OCI-LY7 (cell line): ENCODE measurements at regions not wholly inside any gene's neighbourhood (a gene's known extent, or its start where the extent isn't known, plus 50 kb on each side); places are given as distances from the start of the nearest gene placed in this dataset.

Experiments
- BruUV-seq: library from RNA; stranded (reverse); fragments of 400-500 nt; replicated peaks from 2 replicates; lab custom pipeline; 2021; lab: Mats Ljungman, UMichigan
- CTCF ChIA-PET: fragments of 300-600 bp; sonication (Branson Sonifier 250); formaldehyde crosslinking; loops from one replicate; lab custom pipeline; 2022; ENCODE audit warnings: antibody characterized with exemption; ENCODE audit not compliant: unreplicated experiment; lab: Charles Lee
- POLR2A ChIA-PET: fragments of 300-600 bp; sonication (Branson Sonifier 250); formaldehyde crosslinking; loops from one replicate; lab custom pipeline; 2022; ENCODE audit warnings: antibody characterized with exemption; lab: Charles Lee
- DNase-seq: peaks from one replicate; pipeline ENCODE4 v3.0.0-alpha.2; 2015; ENCODE audit warnings: low spot score
- H2AFZ ChIP-seq: fragments of 200-600 bp; sonication (generic), shearing (Covaris generic); 2 replicates; pipeline ENCODE4 v1.6.1; 2014; ENCODE audit warnings: mild to moderate bottlenecking, antibody characterized with exemption, low read length, moderate library complexity
- H3K27ac ChIP-seq: fragments of 200-600 bp; sonication (generic); 2 replicates; pipeline ENCODE4 v1.5.1; 2014; ENCODE audit warnings: mixed run types, low read depth, mild to moderate bottlenecking, moderate library complexity, low read length, inconsistent platforms; ENCODE audit not compliant: poor library complexity, severe bottlenecking
- H3K36me3 ChIP-seq: fragments of 200-600 bp; sonication (generic); 2 replicates; pipeline ENCODE4 v1.6.1; 2014; ENCODE audit warnings: mild to moderate bottlenecking, antibody characterized with exemption, low read length, moderate library complexity, mixed read lengths; ENCODE audit not compliant: insufficient read depth
- H3K4me1 ChIP-seq: fragments of 200-600 bp; sonication (generic); 2 replicates; pipeline ENCODE4 v1.5.1; 2014; ENCODE audit warnings: mild to moderate bottlenecking, low read length; ENCODE audit not compliant: insufficient read depth, poor library complexity, severe bottlenecking
- H3K4me2 ChIP-seq: fragments of 200-600 bp; sonication (generic); 2 replicates; pipeline ENCODE4 v1.6.1; 2014; ENCODE audit warnings: mild to moderate bottlenecking, low read length
- H3K4me3 ChIP-seq: fragments of 200-600 bp; sonication (generic); 2 replicates; pipeline ENCODE4 v1.5.1; 2014; ENCODE audit warnings: mild to moderate bottlenecking, low read depth, low read length; ENCODE audit not compliant: poor library complexity, severe bottlenecking
- H3K79me2 ChIP-seq: fragments of 200-600 bp; sonication (generic); 2 replicates; pipeline ENCODE4 v1.6.1; 2016; ENCODE audit warnings: low read depth, mild to moderate bottlenecking, low read length, moderate library complexity, mixed read lengths; ENCODE audit not compliant: insufficient read depth
- H3K9me2 ChIP-seq: fragments of 200-600 bp; sonication (generic); 2 replicates; pipeline ENCODE4 v1.6.1; 2016; ENCODE audit warnings: mild to moderate bottlenecking, low read length, mixed read lengths; ENCODE audit not compliant: insufficient read depth
- H3K9me3 ChIP-seq: fragments of 200-600 bp; sonication (generic); 2 replicates; pipeline ENCODE4 v1.6.1; 2014; ENCODE audit warnings: mild to moderate bottlenecking, mixed run types, low read length, mixed read lengths
- H4K20me1 ChIP-seq: fragments of 200-600 bp; sonication (generic); 2 replicates; pipeline ENCODE4 v1.6.1; 2014; ENCODE audit warnings: mild to moderate bottlenecking, antibody characterized with exemption, low read length, moderate library complexity, mixed read lengths; ENCODE audit not compliant: insufficient read depth
- CTCF ChIP-seq: fragments of 200-600 bp; sonication (generic); conservative IDR thresholded peaks from 2 replicates; pipeline ENCODE4 v1.5.1; 2014; ENCODE audit warnings: mild to moderate bottlenecking, antibody characterized with exemption, low read length, moderate library complexity, mixed read lengths
- EZH2phosphoT487 ChIP-seq: fragments of 200-600 bp; sonication (generic); IDR thresholded peaks from 2 replicates; pipeline ENCODE4 v1.6.1; 2018; ENCODE audit warnings: low read depth, borderline replicate concordance, mild to moderate bottlenecking, mixed run types, antibody characterized with exemption, low read length, moderate library complexity, mixed read lengths
- intact Hi-C: fragments of 100-400 bp; cut with micrococcal nuclease; formaldehyde crosslinking; loops from one replicate; pipeline ENCODE4 v1.10.0; 2022; ENCODE audit not compliant: unreplicated experiment

GRCh38 chr13:91292630-91293221 lies 54.8 kb upstream of the MIR17HG start:
- DNase-seq, result no peak
- H3K4me2 ChIP-seq, result no peak overlapping the region
- H2AFZ ChIP-seq, result no peak overlapping the region
- H4K20me1 ChIP-seq, result no peaks in the 10 kb centered on the region
- POLR2A ChIA-PET, result interaction anchor here (0.6 to 3.8 kb wide), 14 partner anchors 9 to 1046 kb away, joined by 3 to 29 read pairs (median 4); no protein-coding TSS in a partner anchor
- no peaks in the 10 kb centered on the region for H3K4me1 ChIP-seq
- TF ChIP-seq CTCF (no peak), EZH2phosphoT487 (no peak)
- CTCF ChIA-PET, result no interaction called here
- no peak overlapping the region for H3K27ac ChIP-seq
- no TSS peak for BruUV-seq
- intact Hi-C loops, result no loop called here
- peaks cover 3% of the 10 kb centered on the region; the same call in 1 of the 2 replicates for H3K9me2 ChIP-seq
- no peaks in the 10 kb centered on the region for H3K9me3 ChIP-seq
- H3K79me2 ChIP-seq, result no peaks in the 10 kb centered on the region
- no peaks in the 10 kb centered on the region for H3K36me3 ChIP-seq
- no peak overlapping the region for H3K4me3 ChIP-seq

- no peak for DNase-seq
- no peaks in the 10 kb centered on the region for H3K4me1 ChIP-seq
- BruUV-seq, result no TSS peak
- H3K4me3 ChIP-seq, result no peak overlapping the region
- no peaks in the 10 kb centered on the region for H4K20me1 ChIP-seq
- intact Hi-C loops, result no loop called here
- no peak for TF ChIP-seq CTCF
- TF ChIP-seq EZH2phosphoT487, result no peak
- ChIA-PET POLR2A (interaction anchor here (0.5 to 5.2 kb wide), 21 partner anchors 9 to 752 kb away, joined by 3 to 38 read pairs (median 4); no protein-coding TSS in a partner anchor), CTCF (interaction anchor here (1.3 kb wide), 1 partner anchor 50 kb away, joined by 3 read pairs; no protein-coding TSS in a partner anchor)
- no peaks in the 10 kb centered on the region for H3K36me3 ChIP-seq
- no peak overlapping the region for H3K27ac ChIP-seq
- H3K79me2 ChIP-seq, result no peaks in the 10 kb centered on the region
- no peak overlapping the region for H2AFZ ChIP-seq
- no peak overlapping the region for H3K4me2 ChIP-seq
- H3K9me2 ChIP-seq, result peaks cover 3% of the 10 kb centered on the region; the same call in 1 of the 2 replicates
- H3K9me3 ChIP-seq, result no peaks in the 10 kb centered on the region
Observed at GRCh38 chr13:91295712-91296410, 51.6 kb upstream of the MIR17HG start.

GRCh38 chr13:91297503-91297902 lies 50.0 kb upstream of the MIR17HG start:
- CTCF ChIA-PET, result no interaction called here
- H3K9me3 ChIP-seq, result no peaks in the 10 kb centered on the region
- no peak overlapping the region for H3K4me2 ChIP-seq
- no peaks in the 10 kb centered on the region for H3K36me3 ChIP-seq
- TF ChIP-seq EZH2phosphoT487, result no peak
- TF ChIP-seq CTCF, result no peak
- no peaks in the 10 kb centered on the region for H3K79me2 ChIP-seq
- H3K9me2 ChIP-seq, result peaks cover 3% of the 10 kb centered on the region; the same call in 1 of the 2 replicates
- intact Hi-C loops, result no loop called here
- POLR2A ChIA-PET, result interaction anchor here (0.6 to 5.2 kb wide), 21 partner anchors 10 to 930 kb away, joined by 3 to 38 read pairs (median 4); no protein-coding TSS in a partner anchor
- no peak for DNase-seq
- H3K27ac ChIP-seq, result no peak overlapping the region
- H4K20me1 ChIP-seq, result no peaks in the 10 kb centered on the region
- no TSS peak for BruUV-seq
- H3K4me3 ChIP-seq, result no peak overlapping the region
- H2AFZ ChIP-seq, result no peak overlapping the region
- H3K4me1 ChIP-seq, result peaks cover 13% of the 10 kb centered on the region
